Testis (tissue), 2 donors: ENCODE measurements at regions not wholly inside any gene's neighbourhood (a gene's known extent, or its start where the extent isn't known, plus 50 kb on each side); places are given as distances from the start of the nearest gene placed in this dataset.

ENCODE experiments used
- CTCF ChIP-seq, 3 experiments: fragments of 450-650 bp in 2 of 3; fragments of 200-600 bp in 1 of 3; sonication (generic) in 1 of 3; IDR thresholded peaks; one replicate each; pipeline ENCODE4 v1.5.1; 2016 to 2019; ENCODE audit warnings: antibody characterized with exemption in 3 of 3, mild to moderate bottlenecking in 2 of 3, moderate library complexity in 1 of 3
- POLR2A ChIP-seq: fragments of 450-650 bp; IDR thresholded peaks from one replicate; pipeline ENCODE4 v1.6.1; 2017; ENCODE audit warnings: antibody characterized with exemption, mild to moderate bottlenecking, moderate library complexity

GRCh38 chr4:161280929-161281328 is 882.9 kb downstream of the FSTL5 start:
- TF ChIP-seq CTCF (IDR thresholded peaks at IDR 0.05) (no peak), POLR2A (no peak)
